NAMALWA (cell line): ENCODE measurements at regions not wholly inside any gene's neighbourhood (a gene's known extent, or its start where the extent isn't known, plus 50 kb on each side); places are given as distances from the start of the nearest gene placed in this dataset.
A peak's percentile ranks its signal among the peaks of the same experiment; 100 is the strongest.
"Not testable (repeated sequence)": the region's sequence is repeated elsewhere in the genome, so short reads cannot be mapped to it uniquely, and the experiment has no call there.

ENCODE experiments used
- DNase-seq: peaks from one replicate; pipeline ENCODE4 v3.0.0-alpha.2; 2015; ENCODE audit warnings: low spot score

- DNase-seq, result peak; percentile 1
Measured at GRCh38 chrX:91500499-91500898, 65.9 kb downstream of the PABPC5 start.

GRCh38 chrX:91530209-91530608 lies 95.6 kb downstream of the PABPC5 start:
- DNase-seq, result not testable (repeated sequence)

GRCh38 chrX:91563127-91563526 lies 128.5 kb downstream of the PABPC5 start:
- not testable (repeated sequence) for DNase-seq
